Prostate gland (tissue), 2 donors: ENCODE measurements at regions not wholly inside any gene's neighbourhood (a gene's known extent, or its start where the extent isn't known, plus 50 kb on each side); places are given as distances from the start of the nearest gene placed in this dataset.

ENCODE experiments used
- DNase-seq: peaks from one replicate; pipeline ENCODE4 v3.0.0-alpha.2; 2019; ENCODE audit warnings: low spot score
- H3K27ac ChIP-seq, 2 donors: fragments of 200-600 bp; sonication (generic); 2 replicates each; pipeline ENCODE4 v1.5.1; 2017 to 2019
- H3K27me3 ChIP-seq: fragments of 200-600 bp; sonication (generic); replicated peaks from 2 replicates; pipeline ENCODE4 v1.5.1; 2019; ENCODE audit not compliant: insufficient read depth
- H3K36me3 ChIP-seq, 2 donors: fragments of 200-600 bp; sonication (generic); 1 replicate in 1 of 2; 2 replicates in 1 of 2; pipeline versions ENCODE4 v1.5.1 to v1.8.1; 2017 to 2019
- H3K4me1 ChIP-seq: fragments of 200-600 bp; sonication (generic); replicated peaks from 2 replicates; pipeline ENCODE4 v1.5.1; 2019
- H3K4me3 ChIP-seq, 2 donors: fragments of 200-600 bp; sonication (generic); 2 replicates each; pipeline ENCODE4 v1.5.1; 2017 to 2019
- H3K9me3 ChIP-seq: fragments of 200-600 bp; sonication (generic); 2 replicates; pipeline ENCODE4 v1.5.1; 2017
- POLR2A ChIP-seq: fragments of 450-650 bp; IDR thresholded peaks from one replicate; pipeline ENCODE4 v1.6.1; 2016; ENCODE audit warnings: antibody characterized with exemption, mild to moderate bottlenecking
- POLR2AphosphoS5 ChIP-seq: sonication (generic); formaldehyde crosslinking; IDR thresholded peaks from one replicate; pipeline ENCODE4 v1.6.1; 2017; ENCODE audit warnings: antibody characterized with exemption
- WGBS: methylation state at CpG from one replicate; pipeline ENCODE4 v1.1.5; 2018; 5-methylcytosine and 5-hydroxymethylcytosine counted together
- intact Hi-C: fragments of 100-400 bp; cut with DNase I; formaldehyde crosslinking; loops from one replicate; pipeline ENCODE4 v1.14.2; 2022
- TF ChIP-seq, protein P1 (sequence below), 4 experiments: fragments of 200-600 bp in 2 of 4; fragments of 450-650 bp in 2 of 4; sonication (generic) in 2 of 4; IDR thresholded peaks; 1 replicate in 3 of 4; 2 replicates in 1 of 4; pipeline ENCODE4 v1.5.1; 2016 to 2019; ENCODE audit warnings: antibody characterized with exemption in 4 of 4, mild to moderate bottlenecking in 2 of 4, moderate library complexity in 2 of 4

DNA sequence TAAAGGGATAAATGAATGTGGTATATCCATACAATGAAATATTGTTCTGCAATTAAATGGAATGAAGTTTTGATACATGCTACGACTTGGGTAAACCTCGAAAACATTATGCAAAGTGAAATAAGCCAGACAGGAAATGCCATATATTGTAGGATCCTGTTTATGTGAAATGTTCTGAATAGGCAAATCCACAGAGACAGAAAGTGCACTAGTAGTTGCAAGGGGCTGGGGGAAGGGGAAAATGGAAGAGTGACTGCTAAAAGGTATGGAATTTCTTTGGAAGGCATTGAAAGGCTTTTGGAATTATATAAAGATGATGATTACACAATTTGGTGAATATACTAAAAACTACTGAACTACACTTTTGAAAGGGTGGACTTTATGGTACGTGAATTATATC is 97.0 kb downstream of the FOXD1 start:
- no peaks in the 10 kb centered on the region for H3K36me3 ChIP-seq
- no peak for DNase-seq
- H3K4me3 ChIP-seq: no peak overlapping the region
- H3K9me3 ChIP-seq: no peaks in the 10 kb centered on the region
- intact Hi-C loops: no loop called here
- no peaks in the 10 kb centered on the region for H3K27me3 ChIP-seq
- 90% methylated on average over 3 of the region's 3 CpGs for WGBS
- H3K27ac ChIP-seq: no peak overlapping the region
- TF ChIP-seq POLR2AphosphoS5: no peak
- TF ChIP-seq, protein P1, sequence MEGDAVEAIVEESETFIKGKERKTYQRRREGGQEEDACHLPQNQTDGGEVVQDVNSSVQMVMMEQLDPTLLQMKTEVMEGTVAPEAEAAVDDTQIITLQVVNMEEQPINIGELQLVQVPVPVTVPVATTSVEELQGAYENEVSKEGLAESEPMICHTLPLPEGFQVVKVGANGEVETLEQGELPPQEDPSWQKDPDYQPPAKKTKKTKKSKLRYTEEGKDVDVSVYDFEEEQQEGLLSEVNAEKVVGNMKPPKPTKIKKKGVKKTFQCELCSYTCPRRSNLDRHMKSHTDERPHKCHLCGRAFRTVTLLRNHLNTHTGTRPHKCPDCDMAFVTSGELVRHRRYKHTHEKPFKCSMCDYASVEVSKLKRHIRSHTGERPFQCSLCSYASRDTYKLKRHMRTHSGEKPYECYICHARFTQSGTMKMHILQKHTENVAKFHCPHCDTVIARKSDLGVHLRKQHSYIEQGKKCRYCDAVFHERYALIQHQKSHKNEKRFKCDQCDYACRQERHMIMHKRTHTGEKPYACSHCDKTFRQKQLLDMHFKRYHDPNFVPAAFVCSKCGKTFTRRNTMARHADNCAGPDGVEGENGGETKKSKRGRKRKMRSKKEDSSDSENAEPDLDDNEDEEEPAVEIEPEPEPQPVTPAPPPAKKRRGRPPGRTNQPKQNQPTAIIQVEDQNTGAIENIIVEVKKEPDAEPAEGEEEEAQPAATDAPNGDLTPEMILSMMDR (IDR thresholded peaks at IDR 0.05): no peak
- no peak for TF ChIP-seq POLR2A
- H3K4me1 ChIP-seq: no peaks in the 10 kb centered on the region

DNA sequence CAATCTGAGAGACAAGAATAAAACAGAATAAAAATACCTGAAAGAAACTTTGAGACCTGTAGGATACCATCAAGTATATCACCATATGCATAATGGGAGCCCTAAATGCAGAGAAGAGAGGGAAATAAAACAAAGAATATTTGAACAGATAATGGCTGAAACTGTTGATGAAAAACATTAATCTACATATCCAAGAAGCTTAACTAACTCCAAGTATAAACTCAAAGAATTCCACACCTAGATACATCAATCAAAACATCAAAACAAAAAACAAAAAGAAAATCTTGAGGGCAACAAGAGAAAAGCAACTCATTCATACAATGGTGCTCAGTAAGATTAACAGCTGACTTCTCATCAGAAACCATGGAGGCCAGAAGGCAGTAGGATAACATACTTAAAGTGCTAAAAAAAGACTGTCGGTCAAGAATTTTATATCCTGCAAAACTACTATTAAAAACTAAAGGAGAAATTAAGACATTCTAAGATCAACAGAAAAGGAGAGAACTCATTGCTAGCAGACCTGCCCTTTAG is 101.6 kb downstream of the FOXD1 start:
- Histone ChIP-seq H3K27ac (no peak overlapping the region), H3K36me3 (no peaks in the 10 kb centered on the region), H3K27me3 (no peaks in the 10 kb centered on the region), H3K4me1 (no peaks in the 10 kb centered on the region), H3K9me3 (no peaks in the 10 kb centered on the region), H3K4me3 (no peak overlapping the region)
- TF ChIP-seq, protein P1 (IDR thresholded peaks at IDR 0.05): no peak
- TF ChIP-seq POLR2AphosphoS5 (no peak), POLR2A (no peak)
- intact Hi-C loops: no loop called here
- DNase-seq: no peak
- WGBS: 92% methylated on average over 1 of the region's 1 CpG

DNA sequence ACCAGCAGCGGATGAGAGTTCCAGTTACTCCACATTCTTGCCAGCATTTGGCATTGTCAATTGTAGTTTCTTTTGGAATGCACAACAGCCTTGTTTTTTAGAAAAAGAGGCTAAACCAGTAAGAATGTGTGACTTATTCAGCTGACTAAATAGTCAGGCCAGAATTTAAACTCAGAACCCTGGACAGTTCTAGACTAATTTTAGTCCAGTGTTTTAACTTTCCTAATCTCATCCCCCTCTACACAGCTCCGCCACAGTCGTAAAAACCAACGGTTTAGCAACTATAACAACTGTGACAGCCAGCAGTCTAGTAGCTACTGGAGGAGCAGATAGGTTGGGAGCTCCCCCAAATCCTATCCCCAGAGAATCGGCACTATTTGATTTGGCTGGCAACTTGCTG is 103.7 kb downstream of the FOXD1 start:
- intact Hi-C loops: no loop called here

DNA sequence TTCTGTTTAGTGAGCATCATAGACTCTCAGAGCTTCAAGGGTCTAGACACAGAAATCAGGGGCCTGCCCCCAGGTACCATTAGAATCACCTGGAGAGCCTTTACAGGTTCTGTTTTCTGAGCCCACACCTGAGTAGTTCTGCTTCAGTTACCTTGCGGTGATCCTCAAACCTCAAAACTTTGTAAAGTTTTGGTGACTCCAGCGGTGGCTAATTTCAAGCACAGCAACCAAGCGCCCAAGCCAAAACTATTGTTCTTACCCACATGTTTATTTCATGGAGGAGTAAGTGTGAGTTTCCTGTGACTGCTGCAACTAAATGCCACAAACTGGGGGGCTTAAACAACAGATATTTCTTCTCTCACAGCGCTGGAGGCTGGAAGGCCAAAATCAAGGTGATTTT is 108.9 kb downstream of the FOXD1 start:
- Histone ChIP-seq H3K27me3 (no peaks in the 10 kb centered on the region), H3K9me3 (no peaks in the 10 kb centered on the region), H3K36me3 (no peaks in the 10 kb centered on the region), H3K27ac (no peak overlapping the region), H3K4me3 (no peak overlapping the region), H3K4me1 (peaks cover 5% of the 10 kb centered on the region)
- DNase-seq: no peak
- TF ChIP-seq POLR2A: no peak
- TF ChIP-seq, protein P1 (IDR thresholded peaks at IDR 0.05): no peak
- 95% methylated on average over 4 of the region's 4 CpGs for WGBS
- intact Hi-C loops: no loop called here

More for the DNA sequence above, 103.7 kb downstream of the FOXD1 start:
- H3K36me3 ChIP-seq: no peaks in the 10 kb centered on the region
- no peak for TF ChIP-seq POLR2AphosphoS5
- no peak for TF ChIP-seq POLR2A
- 62% methylated on average over 5 of the region's 5 CpGs for WGBS
- no peaks in the 10 kb centered on the region for H3K9me3 ChIP-seq
- no peak overlapping the region for H3K27ac ChIP-seq
- no peak overlapping the region for H3K4me3 ChIP-seq
- H3K27me3 ChIP-seq: no peaks in the 10 kb centered on the region
- H3K4me1 ChIP-seq: no peaks in the 10 kb centered on the region
- no peak for DNase-seq

DNA sequence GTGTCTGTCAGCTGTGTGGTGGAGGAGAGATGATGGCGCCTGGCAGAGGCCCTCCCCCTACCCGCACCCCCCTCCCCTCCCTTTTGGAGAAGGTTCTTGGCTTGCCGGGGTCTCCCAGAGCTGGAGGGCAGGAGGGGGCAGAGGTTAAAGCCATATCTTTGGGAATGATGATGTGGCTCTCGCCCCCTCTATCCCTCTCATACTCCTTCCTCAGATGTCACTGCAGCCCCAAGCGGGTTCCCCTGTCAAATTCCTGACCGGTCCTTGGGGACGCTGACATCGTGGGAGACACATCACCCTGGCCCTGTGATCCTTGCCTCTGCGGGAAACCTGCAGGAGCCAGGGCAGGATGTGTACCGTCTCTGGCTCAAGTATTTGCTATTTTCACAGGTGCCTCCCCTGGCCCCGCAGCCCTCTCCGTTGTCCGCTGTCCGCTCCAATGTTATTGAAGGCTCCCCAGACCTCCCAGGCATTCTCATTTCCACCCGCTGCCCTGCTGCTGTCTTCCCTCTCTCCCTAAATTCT is 109.5 kb downstream of the FOXD1 start:
- Histone ChIP-seq H3K27ac (no peak overlapping the region), H3K4me3 (no peak overlapping the region), H3K4me1 (peaks cover 5% of the 10 kb centered on the region), H3K9me3 (no peaks in the 10 kb centered on the region), H3K27me3 (no peaks in the 10 kb centered on the region), H3K36me3 (no peaks in the 10 kb centered on the region)
- TF ChIP-seq POLR2AphosphoS5 (no peak), POLR2A (no peak)
- TF ChIP-seq, protein P1 (IDR thresholded peaks at IDR 0.05): no peak
- 70% methylated on average over 15 of the region's 15 CpGs for WGBS
- intact Hi-C loops: no loop called here
- DNase-seq: no peak
